ENCODE measurements at regions not wholly inside any gene's neighbourhood (a gene's known extent, or its start where the extent isn't known, plus 50 kb on each side); places are given as distances from the start of the nearest gene placed in this dataset.

GRCh38 chr11:116294630-116295029 lies 478.2 kb downstream of the BUD13 start:
- peaks cover 2% of the 10 kb centered on the region for H3K9me3 ChIP-seq (replicated peaks; ENCODE audit: control insufficient read depth, low read depth, low read length)
- no peak overlapping the region for H3K27ac ChIP-seq (ENCODE audit: low read length)
- H3K36me3 ChIP-seq (ENCODE audit: control insufficient read depth, insufficient read depth, low read length): no peaks in the 10 kb centered on the region
- DNase-seq: no peak
- WGBS (ENCODE audit: insufficient coverage): no CpG with 5 or more reads among the region's 1 CpG
- H3K4me1 ChIP-seq (ENCODE audit: control insufficient read depth, insufficient read depth, low read length): no peaks in the 10 kb centered on the region
- H3K4me3 ChIP-seq (ENCODE audit: low read length): no peak overlapping the region
- no peaks in the 10 kb centered on the region for H3K27me3 ChIP-seq (ENCODE audit: control insufficient read depth, insufficient read depth, low read length)

GRCh38 chr11:116287866-116288265 lies 484.9 kb downstream of the BUD13 start:
- Histone ChIP-seq H3K4me1 (ENCODE audit: control insufficient read depth, insufficient read depth, low read length) (no peaks in the 10 kb centered on the region), H3K36me3 (ENCODE audit: control insufficient read depth, insufficient read depth, low read length) (no peaks in the 10 kb centered on the region), H3K4me3 (ENCODE audit: low read length) (no peak overlapping the region), H3K9me3 (replicated peaks; ENCODE audit: control insufficient read depth, low read depth, low read length) (peaks cover 2% of the 10 kb centered on the region), H3K27me3 (ENCODE audit: control insufficient read depth, insufficient read depth, low read length) (no peaks in the 10 kb centered on the region), H3K27ac (ENCODE audit: low read length) (no peak overlapping the region)
- no peak for DNase-seq
- WGBS (ENCODE audit: insufficient coverage): 53% methylated on average over 1 of the region's 1 CpG

GRCh38 chr11:116285026-116285425 lies 487.8 kb downstream of the BUD13 start:
- no peaks in the 10 kb centered on the region for H3K36me3 ChIP-seq (ENCODE audit: control insufficient read depth, insufficient read depth, low read length)
- 45% methylated on average over 3 of the region's 3 CpGs for WGBS (ENCODE audit: insufficient coverage)
- H3K27ac ChIP-seq (ENCODE audit: low read length): no peak overlapping the region
- no peaks in the 10 kb centered on the region for H3K4me1 ChIP-seq (ENCODE audit: control insufficient read depth, insufficient read depth, low read length)
- peaks cover 2% of the 10 kb centered on the region for H3K9me3 ChIP-seq (replicated peaks; ENCODE audit: control insufficient read depth, low read depth, low read length)
- no peak overlapping the region for H3K4me3 ChIP-seq (ENCODE audit: low read length)
- no peak for DNase-seq
- peaks cover 5% of the 10 kb centered on the region for H3K27me3 ChIP-seq (ENCODE audit: control insufficient read depth, insufficient read depth, low read length)

- no peak overlapping the region for H3K4me3 ChIP-seq (ENCODE audit: low read length)
- no peaks in the 10 kb centered on the region for H3K4me1 ChIP-seq (ENCODE audit: control insufficient read depth, insufficient read depth, low read length)
- H3K27ac ChIP-seq (ENCODE audit: low read length): no peak overlapping the region
- peaks cover 7% of the 10 kb centered on the region for H3K27me3 ChIP-seq (ENCODE audit: control insufficient read depth, insufficient read depth, low read length)
- H3K9me3 ChIP-seq (replicated peaks; ENCODE audit: control insufficient read depth, low read depth, low read length): no peaks in the 10 kb centered on the region
- WGBS (ENCODE audit: insufficient coverage): 91% methylated on average over 2 of the region's 3 CpGs
- H3K36me3 ChIP-seq (ENCODE audit: control insufficient read depth, insufficient read depth, low read length): no peaks in the 10 kb centered on the region
- DNase-seq: no peak
Measured at GRCh38 chr11:116283300-116283699, 489.5 kb downstream of the BUD13 start.

- no peak for DNase-seq
- Histone ChIP-seq H3K4me1 (ENCODE audit: control insufficient read depth, insufficient read depth, low read length) (no peaks in the 10 kb centered on the region), H3K36me3 (ENCODE audit: control insufficient read depth, insufficient read depth, low read length) (no peaks in the 10 kb centered on the region), H3K27me3 (ENCODE audit: control insufficient read depth, insufficient read depth, low read length) (peaks cover 7% of the 10 kb centered on the region), H3K9me3 (replicated peaks; ENCODE audit: control insufficient read depth, low read depth, low read length) (no peaks in the 10 kb centered on the region), H3K4me3 (ENCODE audit: low read length) (no peak overlapping the region), H3K27ac (ENCODE audit: low read length) (no peak overlapping the region)
- WGBS (ENCODE audit: insufficient coverage): no CpG with 5 or more reads among the region's 4 CpGs
Measured at GRCh38 chr11:116282481-116282880, 490.3 kb downstream of the BUD13 start.

GRCh38 chr11:116281173-116282160 lies 491.3 kb downstream of the BUD13 start:
- H3K36me3 ChIP-seq (ENCODE audit: control insufficient read depth, insufficient read depth, low read length): no peaks in the 10 kb centered on the region
- no peak overlapping the region for H3K4me3 ChIP-seq (ENCODE audit: low read length)
- DNase-seq: no peak
- WGBS (ENCODE audit: insufficient coverage): 79% methylated on average over 10 of the region's 13 CpGs
- no peak overlapping the region for H3K27ac ChIP-seq (ENCODE audit: low read length)
- H3K4me1 ChIP-seq (ENCODE audit: control insufficient read depth, insufficient read depth, low read length): peaks cover 4% of the 10 kb centered on the region
- peaks cover 7% of the 10 kb centered on the region for H3K27me3 ChIP-seq (ENCODE audit: control insufficient read depth, insufficient read depth, low read length)
- H3K9me3 ChIP-seq (replicated peaks; ENCODE audit: control insufficient read depth, low read depth, low read length): no peaks in the 10 kb centered on the region

- WGBS (ENCODE audit: insufficient coverage): no CpG with 5 or more reads among the region's 4 CpGs
- H3K9me3 ChIP-seq (replicated peaks; ENCODE audit: control insufficient read depth, low read depth, low read length): no peaks in the 10 kb centered on the region
- H3K27me3 ChIP-seq (ENCODE audit: control insufficient read depth, insufficient read depth, low read length): peaks cover 11% of the 10 kb centered on the region
- H3K4me3 ChIP-seq (ENCODE audit: low read length): no peak overlapping the region
- no peak for DNase-seq
- H3K27ac ChIP-seq (ENCODE audit: low read length): no peak overlapping the region
- H3K4me1 ChIP-seq (ENCODE audit: control insufficient read depth, insufficient read depth, low read length): peaks cover 6% of the 10 kb centered on the region
- H3K36me3 ChIP-seq (ENCODE audit: control insufficient read depth, insufficient read depth, low read length): no peaks in the 10 kb centered on the region
Measured at GRCh38 chr11:116279511-116279910, 493.3 kb downstream of the BUD13 start.

GRCh38 chr11:116278076-116278475 lies 494.7 kb downstream of the BUD13 start:
- 73% methylated on average over 2 of the region's 4 CpGs for WGBS (ENCODE audit: insufficient coverage)
- Histone ChIP-seq H3K9me3 (replicated peaks; ENCODE audit: control insufficient read depth, low read depth, low read length) (no peaks in the 10 kb centered on the region), H3K36me3 (ENCODE audit: control insufficient read depth, insufficient read depth, low read length) (no peaks in the 10 kb centered on the region), H3K4me3 (ENCODE audit: low read length) (no peak overlapping the region), H3K27ac (ENCODE audit: low read length) (no peak overlapping the region), H3K27me3 (ENCODE audit: control insufficient read depth, insufficient read depth, low read length) (peaks cover 11% of the 10 kb centered on the region), H3K4me1 (ENCODE audit: control insufficient read depth, insufficient read depth, low read length) (peaks cover 6% of the 10 kb centered on the region)
- DNase-seq: no peak

- H3K4me1 ChIP-seq (ENCODE audit: control insufficient read depth, insufficient read depth, low read length): peaks cover 6% of the 10 kb centered on the region
- peak overlapping the region; percentile 13 for H3K4me3 ChIP-seq (ENCODE audit: low read length)
- DNase-seq: peak; percentile 60
- H3K27me3 ChIP-seq (ENCODE audit: control insufficient read depth, insufficient read depth, low read length): peaks cover 14% of the 10 kb centered on the region
- no peaks in the 10 kb centered on the region for H3K9me3 ChIP-seq (replicated peaks; ENCODE audit: control insufficient read depth, low read depth, low read length)
- WGBS (ENCODE audit: insufficient coverage): 27% methylated on average over 37 of the region's 40 CpGs
- H3K36me3 ChIP-seq (ENCODE audit: control insufficient read depth, insufficient read depth, low read length): no peaks in the 10 kb centered on the region
- no peak overlapping the region for H3K27ac ChIP-seq (ENCODE audit: low read length)
Measured at GRCh38 chr11:116276051-116277044, 496.4 kb downstream of the BUD13 start.

GRCh38 chr11:116275635-116276034 lies 497.2 kb downstream of the BUD13 start:
- H3K27me3 ChIP-seq (ENCODE audit: control insufficient read depth, insufficient read depth, low read length): peaks cover 16% of the 10 kb centered on the region
- no peak for DNase-seq
- H3K9me3 ChIP-seq (replicated peaks; ENCODE audit: control insufficient read depth, low read depth, low read length): no peaks in the 10 kb centered on the region
- no peak overlapping the region for H3K4me3 ChIP-seq (ENCODE audit: low read length)
- no peak overlapping the region for H3K27ac ChIP-seq (ENCODE audit: low read length)
- no peaks in the 10 kb centered on the region for H3K36me3 ChIP-seq (ENCODE audit: control insufficient read depth, insufficient read depth, low read length)
- peaks cover 6% of the 10 kb centered on the region for H3K4me1 ChIP-seq (ENCODE audit: control insufficient read depth, insufficient read depth, low read length)
- WGBS (ENCODE audit: insufficient coverage): 63% methylated on average over 2 of the region's 5 CpGs

Data from muscle of leg (tissue), 3 donors.